Coronary artery (tissue), 2 donors: ENCODE measurements at regions not wholly inside any gene's neighbourhood (a gene's known extent, or its start where the extent isn't known, plus 50 kb on each side); places are given as distances from the start of the nearest gene placed in this dataset.

ENCODE experiments used
- DNase-seq: peaks from one replicate; pipeline ENCODE4 v3.0.0-alpha.2; 2017; ENCODE audit warnings: low spot score
- H3K27ac ChIP-seq, 2 donors: fragments of 200-600 bp; sonication (generic); one replicate each; pipeline ENCODE4 v1.5.1; 2016 to 2019
- H3K4me3 ChIP-seq: fragments of 200-600 bp; sonication (generic); 2 replicates; pipeline ENCODE4 v1.5.1; 2016; ENCODE audit warnings: mild to moderate bottlenecking, moderate library complexity
- CTCF ChIP-seq: fragments of 200-600 bp; sonication (generic); IDR thresholded peaks from one replicate; pipeline ENCODE4 v1.5.1; 2019; ENCODE audit warnings: antibody characterized with exemption

DNA sequence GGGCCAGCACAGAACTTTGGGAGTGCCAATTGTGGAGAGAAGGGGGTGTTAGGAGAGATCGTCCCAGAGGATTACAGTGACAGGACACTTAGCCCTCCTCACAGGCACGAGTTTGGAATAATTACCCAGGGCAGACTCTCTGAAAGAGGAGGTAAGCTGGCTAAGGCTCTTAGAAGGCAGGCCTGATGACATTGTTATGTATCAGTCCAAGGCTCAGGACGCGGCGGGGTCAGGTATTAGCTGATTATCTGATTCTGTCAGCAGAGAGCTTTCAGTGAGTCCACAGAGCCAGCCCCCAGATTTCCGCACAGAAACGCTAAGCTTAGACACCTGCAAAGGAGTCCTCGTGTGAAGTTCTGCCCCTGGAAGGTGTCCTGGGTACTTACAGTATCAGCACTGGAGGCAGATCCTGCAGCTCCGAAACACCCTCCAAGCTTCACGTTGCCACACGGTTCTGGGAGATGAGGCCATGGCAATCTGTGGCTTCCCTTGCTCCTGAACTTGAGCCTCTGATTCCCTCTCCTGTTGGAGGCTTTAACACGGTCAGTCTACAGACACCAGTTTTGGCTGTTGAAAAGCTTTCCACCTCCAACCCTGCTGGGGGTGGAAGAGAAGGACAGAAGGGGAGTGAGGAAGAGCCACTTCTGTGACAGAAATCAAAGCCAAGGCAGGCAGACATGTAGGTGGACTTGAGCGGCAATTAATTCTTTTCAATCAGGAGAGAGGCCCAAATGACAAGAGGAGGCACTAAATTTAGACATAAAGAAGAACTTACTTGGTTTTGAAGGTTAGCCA, 123.6 kb upstream of the CADM1 start:
- no peak for DNase-seq
- H3K27ac ChIP-seq = no peak overlapping the region
- no peak for TF ChIP-seq CTCF
- no peak overlapping the region for H3K4me3 ChIP-seq

DNA sequence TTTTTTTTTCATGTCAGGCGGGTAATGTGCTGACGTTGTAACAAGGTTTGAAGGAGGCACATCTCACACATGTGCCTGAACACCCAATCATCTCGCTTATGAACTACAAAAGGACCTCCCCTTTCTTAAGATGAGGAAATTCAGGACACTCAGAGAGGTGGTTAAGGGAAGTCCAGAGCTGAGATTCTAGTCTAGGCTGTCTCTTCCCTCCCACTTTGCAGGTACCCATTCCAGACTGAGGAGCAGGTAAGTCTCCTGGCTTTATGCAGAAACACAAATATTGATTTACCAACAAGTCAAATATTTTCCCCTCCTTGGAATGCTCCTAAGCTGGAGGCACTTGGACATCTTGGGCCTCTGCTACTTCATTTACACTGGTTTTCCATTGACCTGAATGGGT, 122.9 kb upstream of the CADM1 start:
- no peak overlapping the region for H3K4me3 ChIP-seq
- TF ChIP-seq CTCF = no peak
- no peak overlapping the region for H3K27ac ChIP-seq
- DNase-seq = no peak

GRCh38 chr11:115626414-115626813, 122.2 kb upstream of the CADM1 start:
- Histone ChIP-seq H3K4me3 (no peak overlapping the region), H3K27ac (no peak overlapping the region)
- no peak for TF ChIP-seq CTCF
- no peak for DNase-seq

- H3K4me3 ChIP-seq = no peak overlapping the region
- TF ChIP-seq CTCF = no peak
- no peak for DNase-seq
- no peak overlapping the region for H3K27ac ChIP-seq
These were observed 121.3 kb upstream of the CADM1 start for GRCh38 chr11:115625502-115625901.

GRCh38 chr11:115624065-115624464, 119.8 kb upstream of the CADM1 start:
- DNase-seq = no peak
- TF ChIP-seq CTCF = no peak
- Histone ChIP-seq H3K27ac (no peak overlapping the region), H3K4me3 (no peak overlapping the region)

DNA sequence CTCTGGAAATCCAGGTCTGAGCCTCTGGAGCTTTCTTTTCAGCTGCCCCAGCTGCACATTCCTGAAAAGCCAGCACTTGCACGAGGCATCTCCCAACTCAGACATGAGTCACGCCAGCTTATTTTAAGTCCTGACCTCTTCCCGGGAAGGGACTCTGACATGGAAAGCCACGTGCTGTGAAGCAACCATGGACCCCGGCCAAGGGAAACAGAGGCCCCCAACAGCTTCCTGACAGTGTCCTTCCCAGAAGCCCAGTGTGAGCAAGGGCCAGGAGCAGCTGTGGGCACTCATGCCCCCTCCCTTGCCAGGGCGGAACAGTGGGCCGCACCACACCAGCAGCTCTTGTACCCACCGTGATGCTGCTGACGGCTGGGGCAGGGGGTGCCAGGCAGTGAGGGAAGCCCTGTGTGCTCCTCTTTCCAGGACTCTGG, 118.8 kb upstream of the CADM1 start:
- TF ChIP-seq CTCF = no peak
- H3K27ac ChIP-seq = peak overlapping the region; percentile 50 to 76
- peak; percentile 86 for DNase-seq
- H3K4me3 ChIP-seq = no peak overlapping the region

DNA sequence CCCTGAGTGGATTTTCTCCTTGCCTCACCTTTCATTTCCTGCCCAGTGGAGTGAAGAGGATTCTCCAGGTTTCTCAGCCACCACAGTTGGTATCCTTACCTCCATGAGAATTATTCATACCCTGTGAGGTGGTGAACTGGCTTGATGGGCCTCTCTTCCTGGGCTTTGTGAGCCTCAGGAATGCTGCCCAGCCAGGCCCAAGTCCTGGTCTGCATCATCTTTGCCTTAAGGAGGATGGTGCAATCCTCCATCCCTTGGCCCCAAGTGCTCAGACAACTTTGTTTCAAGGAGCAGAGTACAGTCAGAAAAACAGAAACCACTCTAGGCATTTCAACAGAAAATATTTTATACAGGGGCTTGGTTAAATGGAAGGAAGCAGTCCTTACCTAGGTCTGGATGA, 114.2 kb upstream of the CADM1 start:
- Histone ChIP-seq H3K4me3 (no peak overlapping the region), H3K27ac (no peak overlapping the region)
- TF ChIP-seq CTCF = no peak
- no peak for DNase-seq
